Muscle layer of colon (tissue), 2 donors: ENCODE measurements at regions not wholly inside any gene's neighbourhood (a gene's known extent, or its start where the extent isn't known, plus 50 kb on each side); places are given as distances from the start of the nearest gene placed in this dataset.

Source experiments
- H3K27ac ChIP-seq: one replicate; pipeline ENCODE4 v1.7.0; 2013; ENCODE audit warnings: low read depth, mild to moderate bottlenecking, low read length, moderate library complexity
- H3K27me3 ChIP-seq, 2 donors: one replicate each; pipeline ENCODE4 v1.7.0; 2013; ENCODE audit warnings: low read length in 2 of 2, mild to moderate bottlenecking in 2 of 2; ENCODE audit not compliant: insufficient read depth in 2 of 2, control insufficient read depth in 1 of 2
- H3K36me3 ChIP-seq: one replicate; pipeline ENCODE4 v1.7.0; 2013; ENCODE audit warnings: mild to moderate bottlenecking, low read length; ENCODE audit not compliant: insufficient read depth
- H3K4me1 ChIP-seq: one replicate; pipeline ENCODE4 v1.7.0; 2013; ENCODE audit warnings: mild to moderate bottlenecking, low read length; ENCODE audit not compliant: insufficient read depth
- H3K4me3 ChIP-seq, 2 donors: one replicate each; pipeline ENCODE4 v1.7.0; 2013; ENCODE audit warnings: low read length in 2 of 2, low read depth in 1 of 2, mild to moderate bottlenecking in 1 of 2, moderate library complexity in 1 of 2
- H3K9ac ChIP-seq: one replicate; pipeline ENCODE4 v1.7.0; 2013; ENCODE audit warnings: low read length
- H3K9me3 ChIP-seq: one replicate; pipeline ENCODE4 v1.7.0; 2013; ENCODE audit warnings: mild to moderate bottlenecking, low read length
- donor health status: abdominal sarcoma.
- donor health status: Adenocarcinoma of cecum.

DNA sequence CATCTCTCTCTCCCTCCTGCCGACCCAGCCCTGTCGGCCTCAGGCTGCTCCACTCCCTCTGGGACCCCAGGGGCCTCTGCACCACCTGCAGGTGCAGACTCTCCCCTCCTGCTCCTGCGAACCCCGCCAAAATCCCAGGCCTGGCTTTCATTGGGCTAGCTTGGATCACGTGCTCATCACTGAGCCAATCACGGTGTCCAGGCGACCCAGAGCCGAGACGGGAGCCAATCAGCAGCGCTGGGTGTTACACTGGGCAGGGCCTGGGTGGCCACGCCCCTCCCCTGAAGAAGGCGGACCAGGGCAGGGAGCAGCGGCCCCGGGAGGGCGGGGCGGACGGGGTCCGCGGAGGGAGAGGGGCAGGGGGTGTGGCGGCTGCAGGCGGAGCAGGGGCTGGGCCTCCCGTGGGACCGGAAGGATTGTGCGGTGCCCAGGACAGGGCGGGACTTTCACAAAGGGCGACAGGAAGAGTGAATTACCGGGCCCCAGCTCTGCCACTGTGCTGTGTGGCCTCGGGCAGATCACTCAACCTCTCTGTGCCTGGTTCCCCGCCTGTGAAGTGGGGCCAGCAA is 66.6 kb upstream of the FBRSL1 start:
- H3K36me3 ChIP-seq = no peaks in the 10 kb centered on the region
- H3K9me3 ChIP-seq = no peaks in the 10 kb centered on the region
- H3K9ac ChIP-seq = no peak overlapping the region
- no peaks in the 10 kb centered on the region for H3K4me1 ChIP-seq
- peaks cover 8 to 32% of the 10 kb centered on the region in 2 donors for H3K27me3 ChIP-seq
- no peak overlapping the region for H3K27ac ChIP-seq
- no peak overlapping the region for H3K4me3 ChIP-seq

DNA sequence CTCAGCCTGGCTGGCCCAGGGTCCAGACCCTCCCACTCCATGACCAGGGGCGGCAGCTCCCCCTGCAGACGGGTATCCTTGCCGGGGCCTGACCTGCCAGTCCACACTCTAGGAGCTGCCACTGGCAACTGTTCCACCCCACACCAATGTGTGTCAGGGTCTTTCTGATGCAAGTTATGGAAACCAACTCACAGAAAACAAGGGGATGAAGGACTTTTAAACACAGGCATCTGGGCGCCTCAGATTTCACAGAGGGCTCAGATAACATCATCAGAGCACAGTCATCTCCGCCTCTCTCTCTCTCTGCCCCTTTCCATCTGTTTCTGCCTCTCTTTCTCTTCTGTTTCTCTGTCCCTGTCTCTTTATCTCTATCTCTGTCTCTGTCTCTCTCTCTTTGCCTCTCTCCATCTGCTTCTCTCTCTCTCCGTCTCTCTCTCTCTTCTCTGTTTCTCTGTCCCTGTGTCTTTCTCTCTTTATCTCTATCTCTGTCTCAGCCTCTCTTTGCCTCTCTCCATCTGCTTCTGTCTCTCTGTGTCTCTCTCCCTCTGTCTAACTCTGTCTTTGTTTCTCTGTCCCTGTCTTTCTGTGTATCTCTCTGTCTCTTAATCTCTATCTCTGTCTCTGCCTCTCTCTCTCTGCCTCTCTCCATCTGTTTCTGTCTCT is 67.4 kb upstream of the FBRSL1 start:
- H3K27me3 ChIP-seq = peaks cover 8 to 34% of the 10 kb centered on the region in 2 donors
- no peak overlapping the region for H3K4me3 ChIP-seq
- no peak overlapping the region for H3K9ac ChIP-seq
- no peaks in the 10 kb centered on the region for H3K4me1 ChIP-seq
- no peaks in the 10 kb centered on the region for H3K9me3 ChIP-seq
- H3K36me3 ChIP-seq = no peaks in the 10 kb centered on the region
- H3K27ac ChIP-seq = no peak overlapping the region

DNA sequence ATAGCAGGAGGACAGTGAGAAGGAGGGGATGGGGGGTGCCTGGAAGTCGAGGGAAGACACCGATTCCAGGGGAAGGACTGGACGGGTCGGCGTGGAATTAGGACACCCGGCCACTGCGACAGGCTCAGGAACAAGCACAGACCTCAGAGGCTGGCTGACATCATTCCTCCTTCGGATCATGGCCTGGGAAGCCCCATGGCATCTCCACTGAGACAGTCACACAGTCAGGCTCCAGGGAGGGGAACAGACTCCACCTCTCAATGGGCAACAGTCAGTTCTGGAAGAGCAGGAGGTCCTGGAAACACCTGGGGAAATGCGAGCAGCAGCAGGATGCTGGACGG is 67.9 kb upstream of the FBRSL1 start:
- peaks cover 8 to 37% of the 10 kb centered on the region in 2 donors for H3K27me3 ChIP-seq

DNA sequence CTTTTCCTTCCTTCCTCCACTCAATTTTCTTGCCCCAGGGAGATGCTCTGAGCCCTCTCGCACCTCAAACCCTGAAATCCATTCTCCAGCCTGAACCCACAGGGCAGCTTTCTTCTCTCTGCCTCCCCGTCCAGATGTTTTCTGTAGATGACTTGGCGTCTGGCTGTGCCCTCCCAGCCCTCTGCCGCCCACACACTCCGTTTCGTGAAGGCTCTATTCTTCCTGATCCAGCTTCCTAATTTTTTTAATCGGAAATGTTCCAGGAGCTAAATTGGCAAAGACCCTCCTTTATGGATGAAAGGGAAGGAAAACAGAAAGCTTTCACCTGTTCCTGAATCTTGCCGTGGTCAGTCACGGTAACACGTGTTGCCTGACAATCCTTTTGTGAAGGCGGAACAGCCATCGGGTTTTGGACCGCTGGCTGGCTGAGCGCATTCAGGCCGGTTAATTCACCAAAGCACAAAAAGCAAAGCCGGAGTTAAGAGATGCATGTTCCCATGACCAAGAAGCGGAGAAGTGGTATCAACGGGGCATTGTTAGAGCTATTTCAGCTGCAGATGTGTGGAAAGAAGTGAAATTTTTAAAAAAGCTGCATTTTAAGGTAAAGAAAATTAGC is 70.2 kb upstream of the FBRSL1 start:
- no peaks in the 10 kb centered on the region for H3K9me3 ChIP-seq
- H3K36me3 ChIP-seq = no peaks in the 10 kb centered on the region
- no peak overlapping the region for H3K4me3 ChIP-seq
- no peak overlapping the region for H3K27ac ChIP-seq
- H3K27me3 ChIP-seq = peaks cover 4 to 55% of the 10 kb centered on the region in 2 donors
- H3K9ac ChIP-seq = no peak overlapping the region
- H3K4me1 ChIP-seq = no peaks in the 10 kb centered on the region

More for the DNA sequence above, 67.9 kb upstream of the FBRSL1 start:
- no peaks in the 10 kb centered on the region for H3K36me3 ChIP-seq
- no peak overlapping the region for H3K9ac ChIP-seq
- H3K4me3 ChIP-seq = no peak overlapping the region
- no peaks in the 10 kb centered on the region for H3K9me3 ChIP-seq
- H3K27ac ChIP-seq = no peak overlapping the region
- H3K4me1 ChIP-seq = no peaks in the 10 kb centered on the region

DNA sequence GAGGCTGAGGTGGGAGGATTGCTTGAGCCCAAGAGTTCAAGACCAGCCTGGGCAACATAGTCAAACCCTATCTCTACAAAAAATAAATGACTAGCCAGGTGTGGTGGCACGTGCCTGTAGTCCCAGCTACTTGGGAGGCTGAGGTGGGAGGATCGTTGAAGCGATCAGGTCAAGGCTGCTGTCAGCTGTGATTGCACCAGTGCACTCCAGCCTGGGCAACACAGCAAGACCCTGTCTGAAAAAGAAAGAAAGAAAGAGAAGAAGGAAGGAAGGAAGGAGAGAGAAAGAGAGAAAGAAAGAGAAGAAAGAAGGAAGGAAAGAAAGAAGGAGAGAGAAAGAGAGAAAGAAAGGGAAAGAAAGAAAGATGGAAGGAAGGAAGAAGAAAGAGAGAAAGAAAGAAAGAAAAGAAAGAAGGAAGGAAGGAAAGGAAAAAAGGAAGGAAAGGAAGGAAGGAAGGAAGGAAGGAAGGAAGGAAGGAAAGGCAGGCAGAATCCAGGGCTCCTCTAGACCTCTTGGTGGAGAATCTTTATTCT is 71.5 kb upstream of the FBRSL1 start:
- Histone ChIP-seq H3K9me3 (no peaks in the 10 kb centered on the region), H3K36me3 (no peaks in the 10 kb centered on the region), H3K9ac (no peak overlapping the region), H3K4me1 (no peaks in the 10 kb centered on the region), H3K27ac (no peak overlapping the region), H3K4me3 (no peak overlapping the region), H3K27me3 (peaks cover 0 to 56% of the 10 kb centered on the region in 2 donors)

DNA sequence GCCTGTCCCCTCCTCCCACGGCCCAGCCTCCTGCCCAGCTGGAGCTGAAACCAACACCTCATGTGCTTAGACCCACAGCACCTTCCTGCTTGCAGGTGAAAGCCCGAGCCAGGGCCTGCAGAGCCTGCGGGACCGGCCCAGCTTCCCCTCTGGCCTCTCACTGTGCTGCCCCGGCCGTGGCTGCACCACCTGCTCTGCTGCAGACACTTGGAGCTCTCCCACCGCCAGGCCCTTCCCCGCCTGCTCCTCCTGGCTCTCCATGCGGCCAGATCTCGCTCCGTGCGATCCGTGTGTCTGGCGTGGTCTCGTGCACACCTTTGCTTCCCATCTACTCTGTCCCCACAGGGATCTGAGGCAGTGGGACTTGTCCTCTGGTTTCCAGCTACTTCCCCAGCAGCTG is 72.2 kb upstream of the FBRSL1 start:
- no peaks in the 10 kb centered on the region for H3K36me3 ChIP-seq
- H3K4me1 ChIP-seq = no peaks in the 10 kb centered on the region
- no peak overlapping the region for H3K4me3 ChIP-seq
- no peak overlapping the region for H3K9ac ChIP-seq
- no peaks in the 10 kb centered on the region for H3K9me3 ChIP-seq
- no peak overlapping the region for H3K27ac ChIP-seq
- H3K27me3 ChIP-seq = peaks cover 0 to 49% of the 10 kb centered on the region in 2 donors

DNA sequence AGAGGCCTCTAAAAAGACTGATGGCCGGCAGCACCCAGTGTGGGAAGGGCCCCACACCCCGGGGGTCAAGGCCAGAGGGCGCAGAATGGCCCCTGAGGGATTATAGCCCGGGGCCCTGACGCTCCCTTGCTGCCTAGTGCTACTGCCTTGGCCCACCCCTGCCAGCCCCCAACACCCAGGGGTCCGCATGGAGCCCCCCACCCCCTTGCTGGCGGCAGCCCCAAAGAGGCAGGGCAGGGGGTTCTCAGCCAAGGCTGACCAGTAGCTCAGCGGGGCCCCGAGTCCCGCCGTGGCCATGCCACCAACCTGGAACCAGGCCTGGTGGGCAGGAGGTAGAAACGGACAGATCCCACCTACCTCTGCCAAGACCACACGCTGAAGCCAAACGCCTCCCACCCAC is 73.1 kb upstream of the FBRSL1 start:
- no peak overlapping the region for H3K27ac ChIP-seq
- H3K9me3 ChIP-seq = no peaks in the 10 kb centered on the region
- no peaks in the 10 kb centered on the region for H3K36me3 ChIP-seq
- no peaks in the 10 kb centered on the region for H3K4me1 ChIP-seq
- peaks cover 0 to 41% of the 10 kb centered on the region in 2 donors for H3K27me3 ChIP-seq
- H3K4me3 ChIP-seq = no peak overlapping the region
- no peak overlapping the region for H3K9ac ChIP-seq

DNA sequence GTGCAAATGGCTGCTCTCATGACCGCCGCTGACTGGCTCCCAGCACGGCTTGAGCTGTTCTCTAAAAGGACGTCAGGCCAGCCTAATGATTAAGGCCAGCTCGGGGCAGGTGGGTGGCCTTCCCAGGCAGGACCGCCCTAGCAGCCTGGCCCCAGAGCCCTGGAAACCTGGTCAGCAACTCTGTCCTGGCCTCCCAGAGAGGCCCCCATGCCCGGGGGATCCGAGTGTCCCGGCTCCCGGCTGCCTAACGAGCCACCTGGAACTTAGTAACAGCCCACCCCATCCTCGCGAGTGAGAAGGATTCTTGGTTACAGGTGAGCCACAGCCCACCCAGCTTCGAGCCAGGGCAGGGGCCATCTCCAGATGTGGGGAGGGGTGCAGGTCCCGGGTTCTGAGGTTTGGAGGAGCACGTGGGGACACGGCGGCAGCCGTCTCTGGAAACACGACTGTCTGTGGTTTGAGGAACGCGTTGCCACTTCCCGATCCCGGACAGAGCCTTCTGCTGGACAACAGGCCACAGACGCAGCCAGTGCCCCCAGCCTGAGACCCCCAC is 73.8 kb upstream of the FBRSL1 start:
- no peaks in the 10 kb centered on the region for H3K36me3 ChIP-seq
- H3K4me1 ChIP-seq = no peaks in the 10 kb centered on the region
- H3K27me3 ChIP-seq = peaks cover 0 to 40% of the 10 kb centered on the region in 2 donors
- no peak overlapping the region for H3K27ac ChIP-seq
- H3K9me3 ChIP-seq = no peaks in the 10 kb centered on the region
- no peak overlapping the region for H3K9ac ChIP-seq
- no peak overlapping the region for H3K4me3 ChIP-seq

DNA sequence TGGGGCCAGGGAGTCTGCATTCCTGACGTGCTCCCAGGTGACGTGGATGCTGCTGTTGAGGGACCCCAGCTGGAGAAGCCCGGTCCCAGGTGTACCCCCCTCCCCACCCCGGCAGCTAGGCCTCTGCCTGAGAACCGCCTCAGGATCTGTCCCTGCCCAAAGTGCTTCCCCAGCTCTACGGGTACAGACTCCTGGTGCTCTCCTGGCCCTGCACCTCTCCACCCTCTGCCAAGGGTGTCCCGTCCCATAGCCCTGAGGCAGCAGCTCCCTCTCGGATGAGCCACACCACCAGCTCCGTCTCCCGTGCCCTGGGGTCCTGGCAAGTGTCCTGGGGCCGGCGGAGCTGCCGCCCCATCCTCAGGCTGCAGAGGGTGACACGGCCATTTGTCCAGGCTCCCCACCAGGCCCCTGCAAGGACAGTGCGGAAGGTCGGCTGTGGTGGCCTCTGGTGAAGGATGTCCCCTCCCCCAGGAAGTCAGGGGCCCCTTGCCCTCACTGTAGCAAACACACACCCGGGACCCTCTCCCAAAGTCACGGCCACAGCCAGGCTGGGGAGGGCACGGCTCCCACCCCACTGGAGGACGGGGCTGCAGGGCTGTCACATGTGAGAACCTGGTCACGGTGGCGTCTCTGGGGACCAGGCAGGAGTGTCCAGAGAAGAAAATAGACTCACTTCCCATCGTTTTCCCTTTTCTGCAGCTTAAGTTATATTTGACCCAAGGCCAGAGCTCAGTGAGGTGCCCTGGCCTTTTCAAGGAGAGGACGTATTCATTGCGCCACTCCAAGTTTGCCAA is 74.4 kb upstream of the FBRSL1 start:
- H3K9ac ChIP-seq = no peak overlapping the region
- H3K36me3 ChIP-seq = no peaks in the 10 kb centered on the region
- no peak overlapping the region for H3K4me3 ChIP-seq
- H3K27ac ChIP-seq = no peak overlapping the region
- H3K4me1 ChIP-seq = no peaks in the 10 kb centered on the region
- peaks cover 0 to 40% of the 10 kb centered on the region in 2 donors for H3K27me3 ChIP-seq
- H3K9me3 ChIP-seq = no peaks in the 10 kb centered on the region

DNA sequence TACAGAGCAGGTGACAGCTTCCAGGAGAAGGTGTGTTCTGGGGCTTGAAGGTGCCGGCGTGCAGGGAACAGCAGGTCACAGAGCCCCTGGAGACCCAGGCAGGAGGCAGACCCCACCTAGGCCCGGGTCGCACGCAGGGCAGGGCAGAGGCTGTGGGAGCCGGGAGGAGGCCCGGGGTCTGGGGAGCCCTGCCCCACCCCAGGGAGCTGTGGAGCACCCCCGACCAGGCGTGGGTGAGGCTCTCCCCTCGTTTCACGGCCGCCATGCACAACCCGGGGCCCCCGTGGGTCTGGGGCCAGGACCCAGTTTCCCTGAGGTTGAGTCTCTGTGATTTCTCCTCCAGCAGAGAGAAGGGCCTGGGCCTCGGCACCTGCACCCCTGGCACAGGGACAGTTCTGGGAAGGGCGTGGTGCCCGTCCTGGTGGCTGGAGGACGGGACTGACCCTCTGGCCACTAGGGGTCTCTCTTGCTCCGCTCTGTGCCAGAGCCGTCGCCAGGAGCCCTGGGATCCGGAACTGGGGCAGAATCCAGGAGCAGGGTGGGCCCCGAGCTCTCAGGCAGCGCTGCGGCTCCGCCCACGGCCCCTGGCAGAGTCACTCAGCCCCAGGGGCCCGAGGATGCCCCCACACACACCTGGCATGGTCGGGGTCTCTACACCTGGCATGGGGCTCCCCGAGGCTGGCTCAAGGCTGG is 75.2 kb upstream of the FBRSL1 start:
- Histone ChIP-seq H3K9me3 (no peaks in the 10 kb centered on the region), H3K4me3 (no peak overlapping the region), H3K27ac (no peak overlapping the region), H3K4me1 (no peaks in the 10 kb centered on the region), H3K36me3 (no peaks in the 10 kb centered on the region), H3K27me3 (peaks cover 0 to 40% of the 10 kb centered on the region in 2 donors), H3K9ac (no peak overlapping the region)
